CD4-positive, alpha-beta T cell treated with Interleukin-12 subunit alpha and Interleukin-12 subunit beta, for 1 hour (primary cell): ENCODE measurements at regions not wholly inside any gene's neighbourhood (a gene's known extent, or its start where the extent isn't known, plus 50 kb on each side); places are given as distances from the start of the nearest gene placed in this dataset.

Source experiments
- DNase-seq: peaks from one replicate; pipeline ENCODE4 v3.0.0-alpha.2; 2020

DNA sequence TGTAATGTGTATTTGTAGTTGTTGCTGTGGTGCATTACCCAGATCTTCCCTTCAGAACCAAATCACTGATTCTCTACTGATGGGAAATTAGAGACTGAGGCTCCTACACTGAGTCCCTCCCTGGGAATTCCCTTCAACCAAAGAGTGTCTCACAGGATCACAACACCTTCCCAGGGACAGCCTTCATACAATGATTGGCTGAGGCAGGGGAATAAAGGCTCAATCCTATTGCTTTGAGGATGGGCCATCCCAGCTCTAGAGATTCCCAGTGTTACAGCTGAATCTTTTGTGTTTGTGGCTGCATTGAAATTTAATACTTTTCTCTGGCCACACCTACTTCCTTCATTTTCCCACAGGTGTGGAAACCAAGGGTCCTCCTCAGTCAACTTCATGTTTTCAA lies 96.4 kb upstream of the ELL2 start:
- DNase-seq, result no peak

DNA sequence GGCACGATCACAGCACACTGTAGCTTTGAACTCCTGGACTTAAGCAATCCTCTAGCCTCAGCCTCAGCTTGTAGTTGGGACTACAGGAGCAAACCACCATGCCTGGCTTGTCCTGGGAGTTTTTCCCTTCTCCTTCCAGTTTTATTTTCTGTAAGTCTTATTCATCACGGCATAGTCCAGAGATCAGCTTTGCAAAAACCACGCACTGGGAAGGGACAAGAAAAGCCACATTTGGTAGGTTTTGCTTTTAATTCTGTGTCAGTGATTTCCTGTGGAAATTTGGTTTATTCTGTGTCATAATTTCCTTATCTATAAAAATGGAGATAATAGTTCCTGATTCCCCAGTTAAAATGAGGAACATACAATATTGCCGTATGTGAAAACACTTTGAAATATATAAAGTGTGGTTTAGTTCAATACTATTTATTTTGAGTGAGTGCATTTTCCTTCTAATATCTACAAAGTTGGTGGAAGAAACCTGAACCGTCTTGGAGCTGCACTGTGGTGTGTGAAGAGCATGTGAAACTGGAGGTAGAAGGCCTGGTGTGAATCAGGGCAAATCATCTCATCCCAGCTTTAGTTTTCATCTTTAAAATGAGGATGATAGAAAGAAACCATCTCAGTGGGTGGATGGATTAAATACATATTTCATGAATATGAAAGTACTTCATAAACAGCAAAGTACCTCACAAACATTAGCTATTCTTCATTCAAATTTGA lies 92.8 kb upstream of the ELL2 start:
- DNase-seq, result no peak

GRCh38 chr5:96053063-96053735 lies 91.5 kb upstream of the ELL2 start:
- DNase-seq, result no peak

GRCh38 chr5:96052374-96052773 lies 90.7 kb upstream of the ELL2 start:
- no peak for DNase-seq

GRCh38 chr5:96051401-96051830 lies 89.8 kb upstream of the ELL2 start:
- DNase-seq, result no peak

GRCh38 chr5:96050273-96050880 lies 88.7 kb upstream of the ELL2 start:
- DNase-seq, result no peak

GRCh38 chr5:96049398-96050272 lies 88.0 kb upstream of the ELL2 start:
- DNase-seq, result no peak

DNA sequence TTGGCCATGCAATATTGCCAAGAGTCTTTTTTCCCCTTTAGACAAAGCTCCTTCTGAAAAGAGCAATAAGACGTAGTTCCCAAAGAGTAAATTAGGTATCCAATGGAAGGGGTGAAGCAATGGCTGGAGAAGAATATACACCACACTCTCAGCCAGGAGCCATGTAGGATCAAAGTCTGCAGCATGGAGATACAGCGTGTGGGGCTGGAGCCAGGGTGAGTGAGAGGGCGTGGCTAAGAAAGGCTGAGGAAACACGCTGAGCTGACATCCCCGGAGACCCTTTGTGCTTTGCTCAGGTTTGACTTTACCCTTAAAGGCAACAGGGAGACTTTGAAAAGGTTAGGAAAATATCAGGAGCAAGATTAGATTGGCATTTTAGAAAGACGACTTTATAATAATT lies 87.1 kb upstream of the ELL2 start:
- no peak for DNase-seq

- no peak for DNase-seq
These were observed 84.2 kb upstream of the ELL2 start for GRCh38 chr5:96045888-96046287.

DNA sequence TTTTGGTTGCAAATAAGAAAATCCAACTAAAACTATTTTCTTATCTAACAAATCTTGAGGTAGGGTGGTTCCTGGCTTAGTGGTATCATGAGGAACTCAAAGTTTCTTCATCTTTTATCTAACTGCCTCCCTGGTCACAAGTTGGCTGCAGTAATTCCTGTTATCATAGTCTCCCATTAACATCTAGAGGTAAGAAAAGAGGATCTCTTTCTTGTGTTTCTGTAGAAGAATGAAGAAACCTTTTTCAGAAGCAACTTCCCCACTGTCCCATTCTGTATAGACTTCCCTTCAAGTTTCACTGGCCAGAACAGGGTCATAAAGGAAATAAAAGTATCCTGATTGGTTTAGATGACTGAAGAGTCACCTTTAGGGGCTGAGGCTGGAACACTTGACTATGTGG lies 81.8 kb upstream of the ELL2 start:
- DNase-seq, result no peak

- no peak for DNase-seq
These were observed 75.5 kb upstream of the ELL2 start for GRCh38 chr5:96037128-96037527.

- DNase-seq, result no peak
These were observed 74.7 kb upstream of the ELL2 start for GRCh38 chr5:96036301-96036700.

DNA sequence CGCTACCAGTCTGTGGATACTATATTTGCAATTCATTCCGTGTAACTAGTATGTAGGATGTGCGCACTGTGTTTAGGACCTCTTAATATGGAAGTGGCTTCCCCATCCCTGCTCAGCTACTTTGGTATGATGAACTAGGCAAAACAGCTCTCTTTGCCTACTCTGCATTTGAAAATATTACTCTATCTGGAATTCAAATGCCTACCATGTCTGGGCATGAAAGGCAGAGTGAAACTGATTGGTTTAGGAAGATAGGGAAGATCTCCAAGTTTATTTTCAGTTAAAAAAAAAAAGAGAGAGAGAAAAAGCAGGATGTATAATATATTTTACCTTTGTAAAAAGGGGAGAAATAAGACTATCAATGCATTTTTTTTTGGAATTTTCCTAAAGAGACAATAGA lies 74.1 kb upstream of the ELL2 start:
- DNase-seq, result no peak

DNA sequence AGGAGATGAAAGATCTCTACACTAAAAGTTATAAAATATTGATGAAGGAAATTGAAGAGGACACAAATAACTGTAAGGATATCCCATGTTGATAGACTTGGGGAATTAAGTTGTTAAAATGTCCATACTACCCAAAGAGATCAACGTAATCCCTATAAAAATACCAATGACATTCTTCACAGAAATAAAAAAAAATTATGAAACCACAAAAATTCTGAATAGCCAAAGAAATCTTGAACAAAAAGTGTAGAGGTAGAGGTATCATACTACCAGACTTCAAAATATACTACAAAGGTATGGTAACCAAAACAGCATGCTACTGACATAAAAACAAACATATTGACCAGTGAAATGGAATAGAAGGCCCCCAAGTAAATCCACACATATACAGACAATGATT lies 71.5 kb upstream of the ELL2 start:
- no peak for DNase-seq

- no peak for DNase-seq
These were observed 70.2 kb upstream of the ELL2 start for GRCh38 chr5:96031811-96032261.

- DNase-seq, result no peak
These were observed 69.5 kb upstream of the ELL2 start for GRCh38 chr5:96031180-96031579.

GRCh38 chr5:96026406-96027041 lies 64.9 kb upstream of the ELL2 start:
- no peak for DNase-seq

DNA sequence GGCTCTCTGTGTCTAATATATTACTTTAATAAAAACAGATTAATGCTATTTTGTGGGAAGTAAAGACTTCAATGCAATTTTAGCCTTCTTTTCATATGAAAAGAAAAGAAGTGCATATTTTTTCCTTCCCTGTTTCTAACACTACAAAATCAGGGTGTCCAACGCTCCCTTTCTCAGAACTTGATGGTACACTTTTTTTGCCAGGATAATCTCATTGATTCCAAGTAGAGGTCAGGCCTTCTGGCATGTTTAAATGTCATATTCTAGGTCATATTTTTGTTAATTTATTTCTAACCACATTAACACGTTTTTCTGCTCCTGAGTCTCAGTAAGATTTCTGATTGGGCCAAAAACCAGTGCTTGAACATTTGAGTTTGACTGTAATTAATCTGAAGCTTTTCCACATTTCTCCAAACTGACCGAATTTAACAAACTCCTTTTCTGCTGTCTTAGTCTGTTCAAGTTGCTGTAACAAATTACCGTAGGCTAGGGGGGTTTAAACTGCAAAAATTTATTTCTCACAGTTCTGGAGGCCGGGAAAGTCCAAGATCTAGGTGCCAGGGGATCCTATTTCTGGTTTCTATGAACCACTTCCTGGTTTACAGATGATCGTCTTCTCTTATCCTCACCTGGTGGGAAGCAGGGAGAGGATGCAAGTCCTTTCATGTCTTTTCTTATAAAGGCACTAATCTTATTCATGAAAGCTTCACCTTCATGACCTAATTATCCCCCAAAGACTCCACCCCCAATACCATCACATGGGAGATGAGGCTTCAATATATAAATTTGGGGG lies 63.2 kb upstream of the ELL2 start:
- no peak for DNase-seq

DNA sequence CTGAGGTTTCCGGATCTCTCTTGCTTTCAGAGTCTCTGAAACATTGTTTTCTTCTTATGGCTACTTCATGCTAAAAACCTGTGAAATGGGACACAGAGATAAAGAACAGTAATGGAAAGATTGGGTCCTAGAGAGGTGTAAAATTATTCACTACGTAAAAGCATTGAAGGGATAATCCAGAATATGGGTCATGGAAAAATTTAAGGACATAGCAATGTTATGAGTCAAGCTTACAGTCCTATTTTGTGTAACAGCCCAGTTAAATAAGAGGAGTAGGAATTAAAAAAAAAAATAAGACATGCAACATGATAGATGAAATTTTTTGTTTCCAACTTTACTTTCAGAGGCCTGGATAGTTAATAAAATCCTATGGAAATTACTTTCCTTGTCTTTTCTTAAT lies 61.9 kb upstream of the ELL2 start:
- no peak for DNase-seq

DNA sequence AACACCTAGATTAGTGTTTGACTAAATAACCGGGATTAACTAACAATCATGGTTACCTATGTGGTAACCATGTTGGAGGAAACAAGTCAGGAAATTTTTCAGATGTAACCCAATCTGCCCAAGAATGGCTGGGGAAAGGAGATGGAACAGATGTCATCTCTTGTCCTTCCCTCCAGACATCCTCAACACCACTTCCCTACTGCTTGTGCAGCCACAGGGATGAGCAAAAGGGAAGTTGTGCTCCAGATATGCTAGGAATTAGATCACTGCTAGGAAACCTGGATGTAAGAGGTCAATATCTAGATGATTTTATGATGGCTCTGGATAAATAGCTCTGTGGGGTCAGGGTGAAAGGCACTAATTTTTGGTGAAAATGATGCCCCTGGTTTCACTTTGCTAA lies 61.3 kb upstream of the ELL2 start:
- DNase-seq, result no peak

DNA sequence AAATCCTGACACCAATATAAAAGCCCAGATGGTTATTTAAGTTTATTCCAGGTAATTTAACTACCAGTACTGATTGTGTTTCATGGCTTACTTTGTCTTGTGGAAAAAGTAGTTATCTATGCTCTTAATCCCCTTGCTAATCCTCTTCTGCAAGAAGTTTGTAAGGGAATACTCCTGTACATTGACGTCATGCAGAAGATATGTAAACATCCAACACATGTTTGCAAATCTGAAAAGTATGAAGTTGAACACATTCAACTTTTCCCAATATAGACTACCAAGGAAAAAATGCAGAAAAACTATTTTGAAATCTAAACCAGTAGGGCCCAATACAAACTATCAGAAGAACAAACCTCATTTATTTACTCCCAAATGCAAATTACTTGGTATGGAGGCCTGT lies 56.3 kb upstream of the ELL2 start:
- no peak for DNase-seq

- no peak for DNase-seq
These were observed 54.6 kb upstream of the ELL2 start for GRCh38 chr5:96016216-96016615.
